BJ (cell line): ENCODE measurements at regions not wholly inside any gene's neighbourhood (a gene's known extent, or its start where the extent isn't known, plus 50 kb on each side); places are given as distances from the start of the nearest gene placed in this dataset.

ENCODE experiments used
- CTCF ChIA-PET: fragments of 350-600 bp; formaldehyde crosslinking; extraction: SDS; loops from one replicate; lab custom pipeline; 2021; ENCODE audit warnings: antibody characterized with exemption, inconsistent platforms; lab: Yijun Ruan, JAX
- POLR2A ChIA-PET: fragments of 300-600 bp; sonication (Branson Sonifier 250); formaldehyde crosslinking; extraction: SDS; loops from one replicate; lab custom pipeline; 2021; ENCODE audit warnings: antibody characterized with exemption; lab: Charles Lee
- DNase-seq: peaks from one replicate; pipeline ENCODE4 v3.0.0-alpha.2; 2011; ENCODE audit warnings: low read depth
- H3K27me3 ChIP-seq: 2 replicates; pipeline ENCODE4 v1.6.0; 2011; ENCODE audit warnings: low read length; ENCODE audit not compliant: control insufficient read depth, insufficient read depth
- H3K36me3 ChIP-seq: 2 replicates; pipeline ENCODE4 v1.5.1; 2011; ENCODE audit warnings: low read length; ENCODE audit not compliant: control insufficient read depth, insufficient read depth
- H3K4me3 ChIP-seq: 2 replicates; pipeline ENCODE4 v1.5.1; 2011; ENCODE audit warnings: low read depth, mild to moderate bottlenecking, control low read depth, low read length
- TF ChIP-seq, protein P1 (sequence below): IDR thresholded peaks from 2 replicates; pipeline ENCODE4 v1.5.1; 2011; ENCODE audit warnings: low read depth, mild to moderate bottlenecking, control low read depth, inconsistent platforms, low read length, moderate library complexity; ENCODE audit not compliant: insufficient read depth

- no peak overlapping the region for H3K4me3 ChIP-seq
- POLR2A ChIA-PET, result no interaction called here
- DNase-seq, result no peak
- H3K27me3 ChIP-seq, result no peaks in the 10 kb centered on the region
- CTCF ChIA-PET, result no interaction called here
- TF ChIP-seq, protein P1, sequence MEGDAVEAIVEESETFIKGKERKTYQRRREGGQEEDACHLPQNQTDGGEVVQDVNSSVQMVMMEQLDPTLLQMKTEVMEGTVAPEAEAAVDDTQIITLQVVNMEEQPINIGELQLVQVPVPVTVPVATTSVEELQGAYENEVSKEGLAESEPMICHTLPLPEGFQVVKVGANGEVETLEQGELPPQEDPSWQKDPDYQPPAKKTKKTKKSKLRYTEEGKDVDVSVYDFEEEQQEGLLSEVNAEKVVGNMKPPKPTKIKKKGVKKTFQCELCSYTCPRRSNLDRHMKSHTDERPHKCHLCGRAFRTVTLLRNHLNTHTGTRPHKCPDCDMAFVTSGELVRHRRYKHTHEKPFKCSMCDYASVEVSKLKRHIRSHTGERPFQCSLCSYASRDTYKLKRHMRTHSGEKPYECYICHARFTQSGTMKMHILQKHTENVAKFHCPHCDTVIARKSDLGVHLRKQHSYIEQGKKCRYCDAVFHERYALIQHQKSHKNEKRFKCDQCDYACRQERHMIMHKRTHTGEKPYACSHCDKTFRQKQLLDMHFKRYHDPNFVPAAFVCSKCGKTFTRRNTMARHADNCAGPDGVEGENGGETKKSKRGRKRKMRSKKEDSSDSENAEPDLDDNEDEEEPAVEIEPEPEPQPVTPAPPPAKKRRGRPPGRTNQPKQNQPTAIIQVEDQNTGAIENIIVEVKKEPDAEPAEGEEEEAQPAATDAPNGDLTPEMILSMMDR, result no peak
- H3K36me3 ChIP-seq, result no peaks in the 10 kb centered on the region
Measured at GRCh38 chr1:34639701-34640100, 115.1 kb upstream of the GJB5 start.

GRCh38 chr1:34640654-34641401 lies 114.0 kb upstream of the GJB5 start:
- Histone ChIP-seq H3K36me3 (no peaks in the 10 kb centered on the region), H3K27me3 (no peaks in the 10 kb centered on the region), H3K4me3 (no peak overlapping the region)
- no peak for DNase-seq
- CTCF ChIA-PET, result no interaction called here
- POLR2A ChIA-PET, result no interaction called here
- TF ChIP-seq, protein P1, result no peak

DNA sequence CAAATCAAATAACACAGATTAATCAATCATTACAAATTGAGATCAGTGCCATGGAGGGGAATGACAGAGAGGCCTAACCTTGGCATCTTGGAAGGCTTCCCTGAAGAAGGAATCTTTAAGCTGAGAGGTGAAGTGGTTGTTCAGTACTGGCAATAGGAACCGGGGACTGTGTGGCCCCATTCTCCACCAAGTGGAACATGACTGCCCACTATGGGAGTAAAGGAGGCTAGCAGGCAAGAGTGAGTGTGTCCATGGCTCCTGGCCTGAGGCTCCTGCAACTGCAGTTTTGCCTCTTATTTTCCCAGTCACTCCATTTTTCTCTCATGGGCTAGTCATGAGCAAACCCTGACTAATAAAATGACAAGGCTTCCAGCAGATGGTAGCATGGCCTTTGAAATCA lies 112.2 kb upstream of the GJB5 start:
- Histone ChIP-seq H3K27me3 (no peaks in the 10 kb centered on the region), H3K36me3 (no peaks in the 10 kb centered on the region), H3K4me3 (no peak overlapping the region)
- CTCF ChIA-PET, result no interaction called here
- TF ChIP-seq, protein P1, result no peak
- DNase-seq, result no peak
- POLR2A ChIA-PET, result no interaction called here

DNA sequence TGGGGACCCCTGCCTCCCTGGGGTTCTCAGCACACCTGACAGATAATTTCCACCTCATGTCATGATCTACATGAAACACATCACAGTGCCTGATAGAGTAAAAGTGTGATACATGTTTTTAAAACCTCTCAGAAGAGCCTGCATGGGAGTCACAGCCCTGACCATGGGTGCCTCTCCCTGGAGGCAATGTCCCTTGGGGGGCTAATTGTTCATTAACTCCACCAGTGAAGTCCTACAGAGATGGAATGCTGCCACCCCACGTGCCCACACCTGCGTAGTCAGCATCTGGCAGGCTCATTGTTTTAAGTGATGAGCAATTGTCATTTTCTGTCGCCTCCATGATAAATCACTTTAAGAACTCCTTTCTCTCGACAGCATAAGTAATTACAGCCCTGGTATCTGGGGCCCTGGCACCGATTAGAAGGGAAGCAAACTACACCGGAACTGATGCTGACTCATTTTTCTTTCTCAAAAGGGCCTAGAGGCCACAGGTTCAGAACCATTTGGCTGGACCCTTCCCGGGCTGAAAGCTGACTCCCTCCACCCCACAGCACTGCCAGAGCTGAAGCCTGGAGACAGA lies 109.6 kb upstream of the GJB5 start:
- TF ChIP-seq, protein P1, result no peak

GRCh38 chr1:34645919-34646318 lies 108.9 kb upstream of the GJB5 start:
- TF ChIP-seq, protein P1, result no peak
- ChIA-PET POLR2A (no interaction called here), CTCF (no interaction called here)
- DNase-seq, result no peak
- Histone ChIP-seq H3K36me3 (no peaks in the 10 kb centered on the region), H3K4me3 (no peak overlapping the region), H3K27me3 (no peaks in the 10 kb centered on the region)

More for the DNA sequence above, 109.6 kb upstream of the GJB5 start:
- H3K36me3 ChIP-seq, result no peaks in the 10 kb centered on the region
- ChIA-PET CTCF (no interaction called here), POLR2A (no interaction called here)
- no peaks in the 10 kb centered on the region for H3K27me3 ChIP-seq
- no peak overlapping the region for H3K4me3 ChIP-seq
- DNase-seq, result no peak
